Left renal pelvis (tissue), 4 donors: ENCODE measurements at regions not wholly inside any gene's neighbourhood (a gene's known extent, or its start where the extent isn't known, plus 50 kb on each side); places are given as distances from the start of the nearest gene placed in this dataset.
"Not testable (repeated sequence)": the region's sequence is repeated elsewhere in the genome, so short reads cannot be mapped to it uniquely, and the experiment has no call there.

Experiments used
- DNase-seq, 4 donors: peaks; one replicate each; pipeline ENCODE4 v3.0.0-alpha.2; 2013; ENCODE audit warnings: low read depth in 4 of 4, low spot score in 3 of 4

GRCh38 chr13:80086304-80086721 is 254.6 kb downstream of the SPRY2 start:
- no peak for DNase-seq

GRCh38 chr13:80083853-80084676 is 256.9 kb downstream of the SPRY2 start:
- peak in 3 of 4 donors; percentile 21 to 44 (median 26) for DNase-seq

- DNase-seq: no peak
Measured at GRCh38 chr13:80083081-80083852, 257.7 kb downstream of the SPRY2 start.

- DNase-seq: no peak
Measured at GRCh38 chr13:80082396-80083080, 258.4 kb downstream of the SPRY2 start.

GRCh38 chr13:80074811-80075210 is 266.1 kb downstream of the SPRY2 start:
- no peak for DNase-seq

GRCh38 chr13:80074143-80074752 is 266.7 kb downstream of the SPRY2 start:
- no peak for DNase-seq

- no peak for DNase-seq
Measured at GRCh38 chr13:80072231-80072630, 268.7 kb downstream of the SPRY2 start.

- no peak for DNase-seq
Measured at GRCh38 chr13:80070024-80070703, 270.8 kb downstream of the SPRY2 start.

- no peak for DNase-seq
Measured at GRCh38 chr13:80069374-80069773, 271.6 kb downstream of the SPRY2 start.

- DNase-seq: no peak
Measured at GRCh38 chr13:80065996-80066395, 274.9 kb downstream of the SPRY2 start.

- not testable (repeated sequence) for DNase-seq
Measured at GRCh38 chr13:80062416-80062815, 278.5 kb downstream of the SPRY2 start.

GRCh38 chr13:80059789-80060188 is 281.1 kb downstream of the SPRY2 start:
- no peak for DNase-seq

- DNase-seq: no peak
Measured at GRCh38 chr13:80058626-80059025, 282.3 kb downstream of the SPRY2 start.

GRCh38 chr13:80055847-80056246 is 285.1 kb downstream of the SPRY2 start:
- no peak for DNase-seq

GRCh38 chr13:80054806-80055205 is 286.1 kb downstream of the SPRY2 start:
- no peak for DNase-seq

GRCh38 chr13:80052286-80052685 is 288.6 kb downstream of the SPRY2 start:
- no peak for DNase-seq

GRCh38 chr13:80050252-80050651 is 290.7 kb downstream of the SPRY2 start:
- no peak for DNase-seq

GRCh38 chr13:80048802-80049201 is 292.1 kb downstream of the SPRY2 start:
- DNase-seq: peak; percentile 26 to 50 (median 33)

- no peak for DNase-seq
Measured at GRCh38 chr13:80048030-80048429, 292.9 kb downstream of the SPRY2 start.

- DNase-seq: no peak
Measured at GRCh38 chr13:80047406-80047805, 293.5 kb downstream of the SPRY2 start.
